HG02884 (cell line): ENCODE measurements at regions not wholly inside any gene's neighbourhood (a gene's known extent, or its start where the extent isn't known, plus 50 kb on each side); places are given as distances from the start of the nearest gene placed in this dataset.

Experiments used
- ATAC-seq: cut with Tn5 transposase; IDR thresholded peaks from one replicate; pipeline ENCODE4 v1.9.1; 2021; ENCODE audit warnings: mild to moderate bottlenecking, moderate library complexity; ENCODE audit not compliant: unreplicated experiment

DNA sequence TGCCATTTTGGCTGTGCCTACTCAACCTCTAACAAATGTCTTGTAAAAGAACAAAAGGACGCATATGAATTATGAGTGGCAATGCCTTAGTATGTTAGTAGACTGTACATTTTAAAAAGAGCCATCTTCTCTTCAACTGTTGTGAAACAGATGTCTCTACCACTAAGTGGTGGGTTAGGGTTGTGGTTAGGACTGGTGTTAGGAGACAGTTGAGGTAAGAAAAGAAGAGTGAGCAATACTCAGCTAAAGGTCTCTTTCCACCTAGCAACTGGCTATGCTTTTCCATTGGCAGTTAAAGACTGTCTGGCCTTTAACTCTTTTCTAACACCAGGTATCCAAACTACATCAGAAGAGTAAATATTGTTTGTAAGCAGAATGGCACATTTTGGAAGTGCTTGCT lies 221.7 kb upstream of the TBC1D5 start:
- ATAC-seq: no peak

DNA sequence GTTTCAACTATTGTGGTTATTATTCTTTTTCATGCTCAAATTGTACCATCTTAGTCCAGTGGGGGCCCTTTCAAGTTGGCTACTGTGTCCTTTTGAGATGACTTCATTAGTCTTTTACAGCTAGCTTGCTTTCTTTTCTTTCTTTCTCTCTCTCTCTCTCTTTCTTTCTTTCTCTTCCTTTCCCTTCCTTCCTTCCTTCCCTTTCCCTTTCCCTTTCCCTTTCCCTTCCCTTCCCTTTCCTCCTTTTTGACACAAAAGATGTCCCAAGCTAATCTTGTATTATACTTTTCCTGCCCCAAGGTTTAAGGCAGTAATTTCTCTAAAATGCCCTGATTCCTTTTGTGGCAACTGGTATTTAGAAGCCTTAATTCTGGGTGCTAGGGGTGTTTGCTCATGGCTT lies 213.0 kb upstream of the TBC1D5 start:
- ATAC-seq: no peak

DNA sequence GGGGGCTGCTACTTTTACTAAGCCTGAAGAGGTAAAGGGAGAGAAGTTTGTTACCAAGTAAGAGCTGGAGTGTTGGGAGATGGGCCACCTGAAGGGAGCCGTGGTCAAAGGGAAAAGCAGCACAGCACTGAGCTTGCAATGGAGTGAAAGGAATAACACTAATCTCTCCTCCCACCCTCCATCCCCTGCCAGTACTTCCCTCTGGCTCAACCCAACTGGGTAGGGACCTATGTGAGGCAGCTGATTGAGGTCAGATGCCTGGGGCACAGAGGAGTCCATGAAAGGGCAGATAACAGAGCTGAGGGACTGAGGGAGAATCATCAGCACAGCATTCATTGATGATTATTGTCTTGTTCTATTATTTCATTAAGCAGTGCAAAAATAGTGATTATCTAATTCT lies 212.4 kb upstream of the TBC1D5 start:
- no peak for ATAC-seq

DNA sequence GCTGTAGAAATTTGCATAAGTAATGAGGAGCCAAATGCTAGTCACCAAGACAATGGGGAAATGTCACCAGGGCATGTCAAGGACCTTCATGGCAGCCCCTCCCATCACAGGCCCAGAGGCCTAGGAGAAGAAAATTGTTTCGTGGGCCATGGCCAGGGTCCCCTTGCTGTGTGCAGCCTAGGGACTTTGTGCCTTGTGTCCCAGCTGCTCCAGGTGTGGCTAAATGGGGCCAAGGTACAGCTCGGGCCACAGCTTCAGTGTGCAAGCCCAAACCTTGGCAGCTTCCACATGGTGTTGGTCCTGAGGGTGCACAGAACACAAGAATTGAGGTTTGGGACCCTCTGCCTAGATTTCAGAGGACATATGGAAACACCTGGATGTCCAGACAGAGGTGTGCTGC lies 208.8 kb upstream of the TBC1D5 start:
- ATAC-seq: no peak

DNA sequence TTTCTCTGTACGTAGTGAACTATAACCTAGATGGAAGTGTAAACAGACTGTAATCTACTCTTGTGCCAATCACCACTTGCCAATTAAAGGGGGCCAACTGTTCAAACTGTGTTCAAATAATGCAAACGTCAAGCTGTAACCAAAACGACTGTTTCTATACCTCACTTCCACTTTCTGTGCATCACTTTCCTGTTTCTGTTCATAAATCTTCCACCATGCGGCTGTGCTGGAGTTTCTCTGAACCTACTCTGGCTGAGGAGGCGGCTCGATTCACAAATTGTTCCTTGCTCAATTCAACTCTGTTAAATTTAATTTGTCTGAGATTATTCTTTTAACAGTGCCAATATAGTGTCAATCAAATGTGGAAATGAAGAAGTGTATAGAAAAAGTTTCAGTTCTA lies 206.7 kb upstream of the TBC1D5 start:
- no peak for ATAC-seq

DNA sequence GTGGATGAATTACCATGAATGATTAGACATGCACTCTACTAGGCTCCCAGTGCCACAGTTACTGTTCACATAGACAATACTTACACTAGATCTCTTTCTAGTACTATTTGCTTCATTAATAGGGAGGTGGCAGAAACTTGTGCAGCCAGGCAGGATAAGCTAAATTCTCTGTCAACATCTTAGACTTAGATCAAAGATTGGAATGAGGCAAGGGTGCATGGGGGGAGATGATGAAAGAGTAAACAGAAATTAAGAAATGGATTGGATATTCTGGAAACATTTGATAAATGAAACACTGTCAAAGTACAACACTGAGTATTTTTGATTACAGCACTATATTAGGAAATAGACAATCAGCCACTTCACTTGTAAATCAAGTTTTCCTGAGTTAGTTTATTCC lies 205.4 kb upstream of the TBC1D5 start:
- ATAC-seq: no peak

DNA sequence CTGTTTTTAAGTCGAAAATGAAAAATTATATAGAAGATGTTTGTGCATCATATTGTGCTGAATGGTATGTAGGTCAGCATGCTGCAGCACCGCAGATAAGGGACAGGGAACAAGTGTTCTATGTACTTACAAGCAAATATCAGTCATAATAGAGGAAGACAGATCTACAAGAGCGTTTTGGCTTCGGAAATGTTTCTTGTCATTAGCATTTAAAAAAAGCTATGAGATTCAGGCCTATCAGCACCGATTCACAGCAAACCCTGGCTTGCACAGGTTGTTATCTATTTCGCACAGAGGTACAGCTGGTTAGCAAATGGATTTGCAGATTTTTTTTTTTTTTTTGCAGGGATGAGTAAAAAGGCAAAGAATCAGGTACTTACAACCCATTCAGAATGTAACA lies 204.2 kb upstream of the TBC1D5 start:
- ATAC-seq: no peak

DNA sequence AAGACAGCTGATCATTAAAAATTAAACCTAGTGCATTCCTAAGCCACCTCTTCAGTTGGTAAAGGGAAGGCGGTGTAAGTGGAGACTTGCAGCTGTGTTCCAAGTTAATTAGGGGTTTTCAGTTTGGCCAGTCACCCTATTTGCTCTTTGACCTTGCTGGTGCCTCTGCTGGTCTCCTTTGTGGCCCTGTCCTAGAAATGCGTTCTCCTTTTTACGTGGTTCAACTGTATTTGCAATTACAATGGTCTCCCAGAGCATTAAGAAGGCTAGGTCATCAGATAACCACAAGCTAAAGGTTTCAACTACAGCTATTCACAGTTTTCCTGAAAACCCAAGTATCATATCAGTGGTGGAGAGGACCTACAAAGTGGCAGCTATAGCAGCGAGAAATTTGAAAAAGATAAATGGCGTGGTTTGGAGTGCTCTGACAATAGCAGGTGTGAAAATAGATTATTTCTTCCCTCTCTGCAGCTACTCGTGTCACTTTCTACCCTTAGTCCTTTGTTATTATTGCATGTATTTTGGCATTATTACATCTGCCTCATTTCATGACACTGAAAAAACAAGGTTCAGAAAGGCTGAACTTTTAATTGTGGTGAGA lies 203.5 kb upstream of the TBC1D5 start:
- no peak for ATAC-seq

DNA sequence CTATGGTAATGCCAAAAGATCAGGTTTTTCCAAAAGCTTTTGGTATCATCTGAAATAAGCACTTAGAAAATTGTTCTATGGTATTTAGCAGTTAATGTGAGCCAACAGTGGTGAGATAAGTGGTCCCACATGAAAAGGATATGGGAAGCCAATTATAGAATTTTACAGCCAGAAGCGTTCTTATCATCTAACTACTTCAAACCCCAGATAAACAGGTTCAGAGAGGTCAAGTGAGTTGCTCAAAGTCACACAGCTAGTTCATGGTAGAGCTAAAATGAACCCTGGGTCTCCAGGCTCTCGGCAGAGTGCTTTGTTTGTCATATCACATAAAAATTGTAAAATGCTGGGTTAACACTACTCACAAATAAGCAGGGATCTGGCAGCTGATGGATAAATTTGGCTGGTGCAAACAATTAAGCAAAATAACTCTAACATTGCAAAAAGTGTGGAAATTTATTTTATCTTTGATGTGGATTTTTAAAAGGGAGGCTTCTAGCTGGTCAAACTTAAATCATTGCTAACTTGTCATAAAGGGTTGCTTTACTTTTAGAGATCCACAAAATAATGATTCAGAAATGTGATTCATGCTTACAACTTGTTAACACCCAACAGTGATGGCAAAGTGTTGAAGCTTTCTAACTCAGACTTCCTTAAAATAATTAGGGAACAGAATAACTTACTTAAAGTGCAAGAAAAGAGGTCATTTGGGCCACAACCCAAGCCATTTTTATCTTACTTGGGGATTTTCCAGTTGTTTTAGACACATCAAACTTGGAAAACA lies 202.8 kb upstream of the TBC1D5 start:
- no peak for ATAC-seq

DNA sequence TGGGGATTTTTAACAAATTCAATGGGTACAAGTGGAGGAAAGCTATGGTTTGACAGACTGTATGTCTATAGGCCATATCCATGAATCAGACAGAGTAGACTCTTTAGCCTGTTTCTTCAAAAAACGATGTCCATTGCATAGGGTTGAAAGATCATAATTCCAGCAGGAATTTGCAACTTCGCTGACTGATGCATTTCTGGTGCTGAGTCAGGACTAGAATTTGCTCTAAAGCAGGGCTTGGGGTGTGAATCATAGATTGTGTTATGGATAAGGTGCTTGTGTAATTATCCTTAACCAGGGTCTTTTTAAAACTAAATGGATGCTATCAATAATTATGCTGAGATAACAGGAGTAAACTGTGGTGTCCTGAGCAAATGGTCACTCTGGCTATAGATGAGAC lies 200.4 kb upstream of the TBC1D5 start:
- no peak for ATAC-seq

DNA sequence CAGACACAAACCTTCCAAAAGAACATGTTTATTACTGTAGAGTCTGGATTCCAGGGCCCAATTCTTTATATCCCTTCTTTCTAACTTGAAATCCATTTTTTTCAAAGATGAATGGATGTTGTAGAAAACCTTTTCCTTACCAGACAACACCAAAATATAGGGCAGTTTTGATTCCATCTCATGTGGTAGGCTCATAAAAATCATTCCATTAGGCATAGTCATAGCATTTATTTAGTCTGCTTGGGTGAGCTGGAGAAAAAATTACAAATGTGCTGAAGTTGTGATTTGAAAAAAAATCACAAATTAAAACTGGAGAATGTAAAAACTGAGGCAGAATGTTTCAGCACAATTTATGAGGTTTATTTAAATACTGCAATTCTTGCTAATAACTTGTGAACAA lies 199.3 kb upstream of the TBC1D5 start:
- ATAC-seq: no peak

DNA sequence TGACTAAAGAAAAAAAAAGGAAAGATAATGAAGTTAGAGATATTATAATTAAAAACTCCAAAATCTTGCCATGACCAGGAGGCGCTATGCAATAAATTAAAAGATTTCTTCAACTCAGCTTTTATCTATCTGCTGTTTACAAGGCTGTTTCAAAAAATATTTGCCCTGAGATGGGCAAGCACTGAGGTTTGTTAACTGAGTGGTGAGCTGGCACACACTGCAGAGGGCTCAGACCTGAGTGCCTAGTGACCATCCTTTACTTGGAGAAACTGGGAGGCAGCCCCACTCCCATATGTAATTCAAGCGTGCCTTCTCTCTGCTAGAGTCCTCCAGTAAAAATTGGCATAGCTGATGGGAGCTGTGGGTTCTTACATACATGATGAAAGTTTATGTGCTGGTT lies 198.7 kb upstream of the TBC1D5 start:
- ATAC-seq: no peak

DNA sequence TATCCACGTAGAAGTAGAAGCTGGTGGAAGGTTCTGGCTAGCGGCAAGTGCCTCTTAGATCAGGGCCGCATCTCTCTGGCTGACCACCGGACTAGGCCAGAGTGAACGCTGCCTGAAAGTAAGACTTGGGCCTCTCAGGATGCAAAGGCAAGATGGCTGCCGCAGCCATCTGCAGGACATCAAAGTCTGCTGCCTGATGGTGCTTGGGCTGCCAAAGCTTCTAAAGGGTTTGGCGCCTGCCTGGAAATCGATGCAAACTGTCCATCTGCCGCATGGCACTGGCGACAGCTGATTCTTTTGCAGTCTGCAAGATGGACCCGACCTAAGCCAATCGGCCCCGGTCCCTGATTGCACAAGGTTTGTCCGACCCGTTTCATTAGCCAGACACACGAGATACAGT lies 196.7 kb upstream of the TBC1D5 start:
- ATAC-seq: no peak

DNA sequence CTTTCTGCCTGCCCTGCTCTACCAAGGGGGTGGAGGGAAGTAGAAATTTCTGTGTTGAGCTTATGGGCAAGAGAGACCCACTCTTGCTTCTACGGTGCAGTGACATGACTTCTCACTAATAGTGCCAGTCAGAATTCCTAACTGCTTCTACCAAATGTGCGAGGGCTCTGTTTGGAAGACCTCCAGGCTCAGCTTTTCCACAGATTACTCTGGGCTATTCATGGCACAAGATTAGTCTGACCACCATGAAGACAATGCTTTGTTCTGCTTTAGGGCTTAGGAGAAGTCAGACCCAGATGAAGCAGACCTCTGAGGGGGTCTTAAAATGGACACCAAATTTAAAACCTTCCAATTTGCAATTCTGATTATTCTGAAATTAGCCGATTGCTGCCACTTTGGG lies 195.9 kb upstream of the TBC1D5 start:
- no peak for ATAC-seq

DNA sequence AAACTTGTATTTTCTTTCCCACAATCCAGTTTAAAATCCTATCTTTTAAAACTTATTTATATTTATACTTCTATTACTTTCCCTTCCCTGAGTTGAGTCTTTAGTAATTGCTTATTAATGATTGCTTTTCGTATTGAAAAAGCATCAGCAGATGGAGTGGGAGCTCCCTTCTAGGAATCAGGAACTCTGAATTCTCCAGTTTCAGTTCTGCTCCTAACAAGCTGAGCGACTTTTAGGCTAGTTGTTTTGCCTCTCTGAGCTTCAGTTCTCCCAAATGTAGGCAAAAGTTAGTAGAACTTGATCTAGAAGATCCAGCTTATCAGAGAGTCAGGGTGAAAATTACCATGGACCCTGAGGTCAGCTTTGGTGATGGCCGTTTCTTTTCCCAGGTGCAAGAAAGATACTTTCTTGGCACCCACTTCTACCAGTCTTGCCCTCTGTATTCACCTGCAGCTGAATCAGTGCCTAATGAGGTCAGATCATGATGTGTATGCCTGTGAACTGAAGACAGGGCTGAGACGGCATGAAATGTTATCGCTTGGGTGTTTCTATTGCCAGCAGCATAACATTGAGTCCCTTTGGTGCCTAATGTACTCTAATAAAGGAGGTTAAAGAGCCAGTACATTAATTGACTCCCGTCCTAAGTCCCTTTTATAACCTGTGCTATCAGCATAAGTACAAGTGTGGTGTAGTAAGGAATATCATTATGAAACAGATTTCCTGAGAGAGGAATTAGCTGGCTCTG lies 194.5 kb upstream of the TBC1D5 start:
- no peak for ATAC-seq

DNA sequence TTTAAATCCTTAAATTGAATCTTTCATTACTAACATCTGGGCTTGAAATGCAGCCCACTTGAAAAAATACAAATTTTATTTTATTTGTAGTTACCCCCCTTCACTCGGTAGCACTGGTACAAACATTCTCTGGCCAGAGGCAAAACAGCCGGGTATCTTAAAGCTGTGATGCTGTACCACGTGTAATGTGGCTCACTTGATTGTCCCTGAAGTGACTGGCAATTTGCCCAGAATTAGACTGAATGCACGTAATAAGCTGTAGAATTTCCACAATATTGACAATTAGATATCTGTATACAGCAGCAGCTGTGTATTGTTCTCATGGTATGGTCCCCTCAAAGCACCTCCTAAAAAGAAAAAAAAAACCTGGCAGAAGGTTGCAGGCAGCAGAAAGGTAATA lies 192.8 kb upstream of the TBC1D5 start:
- ATAC-seq: no peak

DNA sequence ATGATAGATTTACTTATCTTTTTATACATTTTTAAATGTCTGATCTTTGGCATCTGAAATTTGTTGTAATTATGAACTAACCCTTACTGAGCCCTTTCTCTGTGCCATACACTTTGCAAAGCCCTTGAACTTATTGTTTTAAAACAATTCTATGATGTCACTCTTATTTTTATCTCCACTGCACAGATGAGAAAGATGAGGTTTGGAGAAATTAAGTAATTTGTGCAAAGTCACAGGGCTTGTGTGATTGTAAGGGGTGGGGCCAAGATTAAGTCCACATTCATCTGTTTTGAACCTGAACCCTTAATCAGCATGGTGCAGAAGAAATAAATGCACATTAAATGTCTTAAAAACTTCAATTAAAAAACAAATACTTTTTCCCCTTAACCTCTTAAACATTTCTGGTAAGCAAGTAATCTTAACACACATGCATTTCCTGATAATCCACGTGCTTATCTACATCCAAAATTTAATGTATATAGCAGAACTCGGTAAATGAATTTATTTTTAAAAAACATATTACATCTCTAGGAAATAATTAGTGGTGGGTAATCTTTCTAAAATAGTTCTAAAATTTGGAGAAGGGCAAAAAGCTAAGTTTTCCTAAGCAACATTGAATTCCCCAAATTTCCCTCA lies 189.8 kb upstream of the TBC1D5 start:
- ATAC-seq: no peak

DNA sequence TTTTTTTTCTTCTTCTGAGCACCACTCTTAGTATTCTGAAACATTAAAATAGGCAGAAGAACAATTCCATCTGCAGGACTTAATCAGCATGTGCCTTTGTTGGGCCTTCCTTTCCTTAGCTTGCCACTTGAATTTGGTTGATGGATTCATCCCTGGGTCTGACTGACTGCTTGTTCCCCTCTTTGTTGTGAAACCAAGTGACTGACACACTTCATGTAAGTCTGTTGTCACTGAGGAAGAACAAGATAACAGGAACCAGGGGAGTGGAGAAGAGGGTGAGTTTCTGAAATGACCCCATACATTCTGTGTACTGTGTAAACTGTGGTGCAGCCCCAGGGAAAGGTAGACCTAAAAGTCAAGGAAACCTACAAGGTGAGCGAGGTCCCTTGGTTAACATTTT lies 188.7 kb upstream of the TBC1D5 start:
- no peak for ATAC-seq

DNA sequence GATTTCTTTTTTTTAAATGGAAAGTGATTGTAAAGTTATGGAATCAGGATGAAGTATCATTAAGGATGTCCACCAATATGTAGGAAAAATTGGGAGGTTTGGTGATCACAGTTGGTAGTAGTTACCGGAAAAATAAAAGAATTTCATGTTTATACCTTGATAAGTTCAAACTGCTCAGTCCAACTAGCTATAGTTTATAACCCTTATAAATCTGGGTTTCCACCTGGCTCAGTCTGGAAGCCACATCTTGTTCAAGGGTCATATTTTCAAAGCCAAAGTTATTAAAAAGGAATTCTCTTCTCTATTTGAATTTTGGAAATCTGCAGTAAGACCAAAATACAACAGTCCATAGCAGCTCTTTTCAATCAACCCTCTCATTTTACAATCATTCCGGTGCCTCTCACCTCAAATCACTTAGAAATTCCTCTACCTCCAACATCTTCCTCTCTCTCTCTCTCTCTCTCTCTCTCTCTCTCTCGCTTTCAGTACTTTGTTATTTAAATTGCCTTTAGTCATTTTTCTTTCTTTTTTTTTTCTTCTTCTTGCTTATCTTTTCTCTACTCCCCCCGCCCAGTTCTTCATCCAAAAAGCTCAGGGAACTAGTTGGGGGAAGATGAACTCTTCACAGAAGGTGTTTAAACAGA lies 186.2 kb upstream of the TBC1D5 start:
- no peak for ATAC-seq

DNA sequence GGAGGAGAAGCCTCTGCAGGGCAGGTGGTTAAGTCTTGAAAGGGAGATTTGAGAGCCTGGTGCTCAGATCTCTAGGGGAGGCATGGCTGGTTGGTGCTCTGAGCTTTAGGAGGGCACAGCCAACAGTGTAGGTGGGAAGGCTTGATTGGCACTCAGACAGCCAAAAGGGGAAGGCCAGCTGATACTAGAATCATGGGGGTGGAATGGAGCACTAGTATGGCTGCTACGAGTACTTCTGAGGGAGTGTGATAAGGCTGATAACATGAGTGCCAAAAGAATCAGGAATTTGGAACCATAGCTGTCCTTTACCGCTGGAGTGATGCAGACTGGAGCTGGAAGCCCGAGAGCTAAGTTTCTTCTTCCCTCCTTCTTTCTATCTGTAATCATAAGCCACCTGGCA lies 184.6 kb upstream of the TBC1D5 start:
- ATAC-seq: no peak

DNA sequence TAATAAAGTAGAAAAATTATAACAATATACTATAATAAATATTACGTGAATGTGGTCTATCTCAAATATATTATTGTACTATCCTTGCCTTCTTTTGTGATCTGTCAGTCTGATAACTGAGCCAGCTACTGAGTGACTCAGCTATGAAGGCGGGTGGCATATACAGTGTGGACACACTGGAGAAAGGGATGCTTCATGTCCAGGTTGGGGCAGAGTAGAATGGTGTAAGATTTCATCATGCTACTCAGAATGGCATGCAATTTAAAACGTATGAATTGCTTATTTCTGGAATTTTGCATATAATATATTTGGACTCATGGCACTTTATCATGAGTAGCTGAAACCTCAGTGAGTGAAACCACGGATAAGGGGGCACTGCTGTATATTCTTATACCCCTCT lies 172.9 kb upstream of the TBC1D5 start:
- ATAC-seq: no peak
